ENCODE measurements at regions not wholly inside any gene's neighbourhood (a gene's known extent, or its start where the extent isn't known, plus 50 kb on each side); places are given as distances from the start of the nearest gene placed in this dataset.

- WGBS, 2 experiments (ENCODE audit: insufficient coverage in 1 of 2, insufficient read length in 1 of 2): 100% methylated on average over 1 of the region's 1 CpG; no CpG with 5 or more reads in 1 of the 2 experiments
- H3K9me3 Mint-ChIP-seq: no peaks in the 10 kb centered on the region
- DNase-seq: no peak
- H3K27me3 ChIP-seq (ENCODE audit: control insufficient read depth, insufficient read depth, low read length, poor library complexity, severe bottlenecking): no peaks in the 10 kb centered on the region
- H3K4me3 Mint-ChIP-seq: no peak overlapping the region
- H3K4me3 ChIP-seq (ENCODE audit: low read length): no peak overlapping the region
- H3K27ac ChIP-seq (ENCODE audit: low read depth, low read length): peak overlapping the region; percentile 40
- H3K4me1 Mint-ChIP-seq: peaks cover 1% of the 10 kb centered on the region
- H3K9ac ChIP-seq (ENCODE audit: extremely low read depth, low read length, poor library complexity, severe bottlenecking): no peak overlapping the region
- H3K9me3 ChIP-seq (ENCODE audit: control insufficient read depth, low read length): no peaks in the 10 kb centered on the region
- no peak overlapping the region for H3K27ac Mint-ChIP-seq
- TF ChIP-seq CTCF (conservative IDR thresholded peaks at IDR 0.05): no peak
- H3K27me3 Mint-ChIP-seq (ENCODE audit: insufficient read depth): no peaks in the 10 kb centered on the region
- no peaks in the 10 kb centered on the region for H3K36me3 ChIP-seq (ENCODE audit: control insufficient read depth, insufficient read depth, low read length)
- no peaks in the 10 kb centered on the region for H3K36me3 Mint-ChIP-seq (ENCODE audit: low read depth)
- H3K4me1 ChIP-seq (ENCODE audit: control insufficient read depth, insufficient read depth, low read length): no peaks in the 10 kb centered on the region
These were observed 460.9 kb downstream of the GABRG1 start for GRCh38 chr4:45663003-45663402.

GRCh38 chr4:45661893-45662292, 462.0 kb downstream of the GABRG1 start:
- no peaks in the 10 kb centered on the region for H3K4me1 ChIP-seq (ENCODE audit: control insufficient read depth, insufficient read depth, low read length)
- Mint-ChIP-seq H3K27me3 (ENCODE audit: insufficient read depth) (no peaks in the 10 kb centered on the region), H3K36me3 (ENCODE audit: low read depth) (no peaks in the 10 kb centered on the region), H3K27ac (no peak overlapping the region), H3K4me3 (no peak overlapping the region), H3K9me3 (no peaks in the 10 kb centered on the region), H3K4me1 (no peaks in the 10 kb centered on the region)
- H3K9ac ChIP-seq (ENCODE audit: extremely low read depth, low read length, poor library complexity, severe bottlenecking): no peak overlapping the region
- H3K4me3 ChIP-seq (ENCODE audit: low read length): no peak overlapping the region
- no peaks in the 10 kb centered on the region for H3K36me3 ChIP-seq (ENCODE audit: control insufficient read depth, insufficient read depth, low read length)
- no peak for DNase-seq
- H3K27ac ChIP-seq (ENCODE audit: low read depth, low read length): no peak overlapping the region
- H3K9me3 ChIP-seq (ENCODE audit: control insufficient read depth, low read length): no peaks in the 10 kb centered on the region
- no peak for TF ChIP-seq CTCF (conservative IDR thresholded peaks at IDR 0.05)
- WGBS, 2 experiments (ENCODE audit: insufficient coverage in 1 of 2, insufficient read length in 1 of 2): 86 to 87% methylated on average over 1 to 3 of the region's 3 CpGs
- no peaks in the 10 kb centered on the region for H3K27me3 ChIP-seq (ENCODE audit: control insufficient read depth, insufficient read depth, low read length, poor library complexity, severe bottlenecking)

- H3K27me3 ChIP-seq (ENCODE audit: control insufficient read depth, insufficient read depth, low read length, poor library complexity, severe bottlenecking): no peaks in the 10 kb centered on the region
- H3K4me1 ChIP-seq (ENCODE audit: control insufficient read depth, insufficient read depth, low read length): no peaks in the 10 kb centered on the region
- DNase-seq: no peak
- no peak for TF ChIP-seq CTCF (conservative IDR thresholded peaks at IDR 0.05)
- H3K4me1 Mint-ChIP-seq: peaks cover 25% of the 10 kb centered on the region
- no peak overlapping the region for H3K9ac ChIP-seq (ENCODE audit: extremely low read depth, low read length, poor library complexity, severe bottlenecking)
- no peak overlapping the region for H3K27ac ChIP-seq (ENCODE audit: low read depth, low read length)
- no peak overlapping the region for H3K4me3 ChIP-seq (ENCODE audit: low read length)
- peaks cover 17% of the 10 kb centered on the region for H3K9me3 Mint-ChIP-seq
- no peak overlapping the region for H3K27ac Mint-ChIP-seq
- H3K27me3 Mint-ChIP-seq (ENCODE audit: insufficient read depth): no peaks in the 10 kb centered on the region
- no peaks in the 10 kb centered on the region for H3K36me3 Mint-ChIP-seq (ENCODE audit: low read depth)
- no peak overlapping the region for H3K4me3 Mint-ChIP-seq
- 95% methylated on average over 1 of the region's 1 CpG; no CpG with 5 or more reads in 1 of the 2 experiments for WGBS, 2 experiments (ENCODE audit: insufficient coverage in 1 of 2, insufficient read length in 1 of 2)
- H3K36me3 ChIP-seq (ENCODE audit: control insufficient read depth, insufficient read depth, low read length): no peaks in the 10 kb centered on the region
- H3K9me3 ChIP-seq (ENCODE audit: control insufficient read depth, low read length): peaks cover 25% of the 10 kb centered on the region
These were observed 473.3 kb downstream of the GABRG1 start for GRCh38 chr4:45650545-45650944.

Data from endodermal cell (in vitro differentiated cells).